AG09319 (cell line): ENCODE measurements at regions not wholly inside any gene's neighbourhood (a gene's known extent, or its start where the extent isn't known, plus 50 kb on each side); places are given as distances from the start of the nearest gene placed in this dataset.

Experiments used
- DNase-seq: peaks from one replicate; pipeline ENCODE4 v3.0.0-alpha.2; 2010; ENCODE audit warnings: low read depth; ENCODE audit errors: extremely low read depth
- CTCF ChIP-seq: IDR thresholded peaks from 2 replicates; pipeline ENCODE4 v1.5.1; 2011; ENCODE audit warnings: low read depth, mild to moderate bottlenecking, inconsistent platforms, low read length, moderate library complexity

GRCh38 chr2:118593257-118593656 is 254.2 kb downstream of the EN1 start:
- no peak for TF ChIP-seq CTCF

DNA sequence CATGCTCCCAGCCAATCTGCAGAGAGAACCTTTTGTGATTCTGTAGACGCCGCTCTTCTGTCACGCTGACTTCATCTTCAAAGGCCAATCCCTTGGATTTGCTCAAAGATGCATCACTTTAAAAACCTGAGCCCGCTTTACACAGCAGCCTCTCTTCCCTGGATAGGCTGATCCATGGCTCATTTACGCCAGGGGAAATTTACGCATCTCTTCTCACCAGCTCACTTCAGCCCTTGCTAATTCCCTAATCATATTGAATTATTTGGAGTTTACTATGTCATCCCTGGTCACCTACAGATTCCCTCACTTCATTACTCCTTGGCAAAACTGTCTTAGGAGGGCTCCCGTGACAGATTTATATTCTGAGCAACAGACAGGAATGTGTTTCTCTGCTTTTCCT is 256.2 kb downstream of the EN1 start:
- TF ChIP-seq CTCF, result no peak
- no peak for DNase-seq

More at GRCh38 chr2:118593257-118593656, 254.2 kb downstream of the EN1 start:
- no peak for DNase-seq

DNA sequence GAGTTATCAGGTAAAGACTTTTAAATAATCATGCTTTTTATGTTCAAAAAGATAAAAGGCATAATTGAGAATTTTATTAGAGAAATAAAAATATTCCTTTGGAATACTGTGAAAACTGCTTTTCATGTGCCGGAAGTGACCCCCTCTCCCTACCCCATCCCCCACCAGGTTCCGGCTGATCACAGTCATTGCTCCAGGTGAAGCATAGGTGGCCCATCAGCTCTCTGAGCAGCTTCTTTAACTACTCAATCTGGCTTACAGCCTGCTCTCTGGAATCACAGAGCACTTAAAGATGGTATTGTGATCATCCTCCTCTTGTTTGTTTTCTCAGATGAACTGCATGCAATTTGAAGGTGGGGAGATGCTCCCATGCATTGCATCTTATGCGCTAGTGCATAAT is 257.7 kb downstream of the EN1 start:
- no peak for DNase-seq

GRCh38 chr2:118588850-118589249 is 258.6 kb downstream of the EN1 start:
- DNase-seq, result no peak
- TF ChIP-seq CTCF, result no peak

More for the DNA sequence above, 257.7 kb downstream of the EN1 start:
- TF ChIP-seq CTCF, result no peak

GRCh38 chr2:118586312-118586711 is 261.1 kb downstream of the EN1 start:
- no peak for TF ChIP-seq CTCF
- no peak for DNase-seq

GRCh38 chr2:118584877-118585276 is 262.6 kb downstream of the EN1 start:
- no peak for DNase-seq
- TF ChIP-seq CTCF, result no peak

DNA sequence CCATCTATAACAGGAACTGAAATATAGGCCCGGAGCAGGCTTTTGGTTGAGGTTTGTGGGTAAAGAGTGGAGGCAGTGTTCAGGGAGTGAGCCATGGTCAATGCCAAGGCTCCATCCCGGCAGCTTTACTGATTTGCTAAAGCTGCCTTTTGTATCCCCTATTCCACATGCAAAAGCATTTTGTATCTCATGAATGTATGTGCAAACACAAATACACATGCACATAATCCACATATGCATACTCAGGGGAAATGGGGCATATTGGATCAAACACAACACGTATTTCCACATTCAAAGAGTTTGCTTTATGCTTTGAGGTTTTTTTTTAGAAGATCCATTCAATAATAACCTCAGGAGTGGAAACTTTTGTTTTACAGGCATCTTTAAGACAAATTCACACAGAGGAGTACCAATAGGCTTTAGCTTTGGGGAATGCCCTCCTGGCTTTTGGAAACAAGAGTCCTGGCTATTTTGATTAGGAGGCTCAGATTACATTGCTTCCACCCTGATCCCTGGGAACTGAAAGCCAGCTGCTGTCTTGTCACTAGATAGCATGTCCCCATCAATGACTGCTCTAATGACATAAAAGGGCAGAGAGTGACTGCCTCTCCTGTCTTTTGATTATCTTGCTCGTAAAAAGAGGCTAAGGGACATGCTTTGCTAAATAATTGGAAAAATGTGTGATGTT is 263.2 kb downstream of the EN1 start:
- TF ChIP-seq CTCF, result no peak
- no peak for DNase-seq
